ENCODE measurements at regions not wholly inside any gene's neighbourhood (a gene's known extent, or its start where the extent isn't known, plus 50 kb on each side); places are given as distances from the start of the nearest gene placed in this dataset.

DNA sequence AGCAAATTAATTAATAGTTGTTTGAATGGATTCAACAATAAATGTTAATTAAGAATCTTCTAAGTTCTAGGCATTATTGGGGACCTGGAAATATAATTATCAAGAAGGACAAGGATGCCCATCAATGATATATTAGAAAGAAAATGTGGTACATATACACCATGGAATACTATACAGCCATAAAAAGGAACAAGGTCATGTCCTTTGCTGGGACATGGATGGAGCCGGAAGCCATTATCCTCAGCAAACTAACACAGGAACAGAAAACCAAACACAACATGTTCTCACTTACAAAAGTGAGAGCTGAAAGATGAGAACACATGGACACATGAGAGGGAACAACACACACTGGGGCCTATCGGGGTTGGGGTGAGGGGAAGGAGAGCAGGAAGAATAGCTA lies 141.4 kb upstream of the JUN start (continued):
- no peak for TF ChIP-seq TCF7 (IDR thresholded peaks at IDR 0.05; ENCODE audit: borderline replicate concordance)
- TF ChIP-seq RHOXF2B (CRISPR knock-in tag; conservative IDR thresholded peaks at IDR 0.05) = no peak
- TF ChIP-seq ESRRA (IDR thresholded peaks at IDR 0.05; ENCODE audit: borderline replicate concordance, low read depth) = peak; percentile 41; the same call in 1 of the 2 replicates
- peak; percentile 97 for TF ChIP-seq ZNF146 (CRISPR knock-in tag; IDR thresholded peaks at IDR 0.05; ENCODE audit: unreplicated experiment)
- no peak for TF ChIP-seq MYBL2 (IDR thresholded peaks at IDR 0.05; ENCODE audit: low read depth)
- no peak for TF ChIP-seq MYBL2 (CRISPR knock-in tag; IDR thresholded peaks at IDR 0.05; ENCODE audit: borderline replicate concordance)
- no peak for TF ChIP-seq CBX1 (IDR thresholded peaks at IDR 0.05; ENCODE audit: low read depth)

GRCh38 chr1:58926152-58926551 lies 142.3 kb upstream of the JUN start:
- Histone ChIP-seq H3K36me3 (ENCODE audit: control insufficient read depth, insufficient read depth, low read length) (no peaks in the 10 kb centered on the region), H4K20me1 (replicated peaks; ENCODE audit: control insufficient read depth, insufficient read depth, low read length) (no peaks in the 10 kb centered on the region; the same call in 1 of the 2 replicates), H3K27me3 (ENCODE audit: control insufficient read depth in 2 of 2, insufficient read depth in 2 of 2, low read length in 2 of 2) (peaks cover 0 to 3% of the 10 kb centered on the region in 2 experiments; a peak in 1 of 5 replicates), H3K27ac (ENCODE audit: extremely low read depth, low read depth, low read length) (no peak overlapping the region), H3K4me1 (replicated peaks in 1 of 2; ENCODE audit: control insufficient read depth in 2 of 2, insufficient read depth in 2 of 2, low read length in 2 of 2) (peaks cover 11 to 16% of the 10 kb centered on the region in 2 experiments), H3K9me1 (ENCODE audit: control insufficient read depth, insufficient read depth, low read length) (no peaks in the 10 kb centered on the region), H3K9ac (ENCODE audit: insufficient read depth in 1 of 2, low read depth in 2 of 2, low read length in 2 of 2) (no peak overlapping the region), H3K4me3 (no peak overlapping the region), H3K9me3 (replicated peaks; ENCODE audit: control insufficient read depth, insufficient read depth, low read depth, low read length) (no peaks in the 10 kb centered on the region), H3K4me2 (ENCODE audit: insufficient read depth, low read length) (no peak overlapping the region), H3K79me2 (ENCODE audit: control insufficient read depth, insufficient read depth, low read length) (no peaks in the 10 kb centered on the region), H2AFZ (ENCODE audit: low read depth, low read length) (no peak overlapping the region)
- no TSS peak for BruUV-seq (replicated peaks)
- ChIA-PET POLR2A (interaction anchor here (1.4 kb wide), 1 partner anchor 35 kb away, joined by 3 read pairs; no protein-coding TSS in a partner anchor), CTCF (ENCODE audit: low intra/inter-chr PET ratio) (no interaction called here)
- ATAC-seq (no peak), FAIRE-seq (peak; percentile 58), DNase-seq (ENCODE audit: extremely low read depth in 1 of 4, low spot score in 3 of 4) (no peak)
- intact Hi-C loops (cut with micrococcal nuclease) = no loop called here
- TF ChIP-seq ZC3H11A (IDR thresholded peaks at IDR 0.05; ENCODE audit: low read depth, low read length) (no peak), MYBL2 (IDR thresholded peaks at IDR 0.05; ENCODE audit: low read depth) (no peak), MYBL2 (CRISPR knock-in tag; IDR thresholded peaks at IDR 0.05; ENCODE audit: borderline replicate concordance) (no peak), PCBP1 (IDR thresholded peaks at IDR 0.05; ENCODE audit: low read depth, low read length, poor library complexity, severe bottlenecking) (no peak), NUFIP1 (IDR thresholded peaks at IDR 0.05; ENCODE audit: partially characterized antibody) (no peak), STAT5B (CRISPR knock-in tag; IDR thresholded peaks at IDR 0.05) (no peak), RBM22 (IDR thresholded peaks at IDR 0.05; ENCODE audit: low read depth, low read length, poor library complexity, severe bottlenecking) (no peak), SRSF1 (IDR thresholded peaks at IDR 0.05; ENCODE audit: low read depth, low read length) (no peak)
- 0% methylated on average over 1 of the region's 1 CpG for WGBS (ENCODE audit: insufficient coverage, low coverage, missing lambda C conversion rate)
- in situ Hi-C loops (cut with MboI) = no loop called here
